Testis (tissue), 2 donors: ENCODE measurements at regions not wholly inside any gene's neighbourhood (a gene's known extent, or its start where the extent isn't known, plus 50 kb on each side); places are given as distances from the start of the nearest gene placed in this dataset.

Experiments
- POLR2A ChIP-seq: fragments of 450-650 bp; IDR thresholded peaks from one replicate; pipeline ENCODE4 v1.6.1; 2017; ENCODE audit warnings: antibody characterized with exemption, mild to moderate bottlenecking, moderate library complexity
- TF ChIP-seq, protein P1 (sequence below), 3 experiments: fragments of 450-650 bp in 2 of 3; fragments of 200-600 bp in 1 of 3; sonication (generic) in 1 of 3; IDR thresholded peaks; one replicate each; pipeline ENCODE4 v1.5.1; 2016 to 2019; ENCODE audit warnings: antibody characterized with exemption in 3 of 3, mild to moderate bottlenecking in 2 of 3, moderate library complexity in 1 of 3

DNA sequence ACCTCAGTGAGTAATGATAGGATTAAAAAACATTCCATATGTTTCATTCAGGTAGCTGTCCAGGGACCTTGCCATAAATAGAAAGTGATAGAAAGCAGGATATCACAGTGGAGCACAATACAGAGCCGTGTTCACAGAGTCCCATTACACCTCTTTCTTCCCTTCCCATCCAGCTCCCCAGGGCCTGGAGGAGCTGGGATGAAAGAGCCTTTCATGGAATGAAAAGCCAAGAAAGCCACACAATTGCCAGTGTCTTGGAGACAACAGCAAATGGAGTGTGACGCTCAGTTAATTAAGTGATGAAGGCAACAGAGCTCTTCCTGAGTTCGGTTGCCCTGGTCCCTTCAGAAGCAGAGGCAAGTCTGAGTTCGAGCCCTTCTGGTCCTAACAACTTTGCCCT, 387.3 kb upstream of the PLXNA2 start:
- TF ChIP-seq POLR2A, result no peak
- TF ChIP-seq, protein P1, sequence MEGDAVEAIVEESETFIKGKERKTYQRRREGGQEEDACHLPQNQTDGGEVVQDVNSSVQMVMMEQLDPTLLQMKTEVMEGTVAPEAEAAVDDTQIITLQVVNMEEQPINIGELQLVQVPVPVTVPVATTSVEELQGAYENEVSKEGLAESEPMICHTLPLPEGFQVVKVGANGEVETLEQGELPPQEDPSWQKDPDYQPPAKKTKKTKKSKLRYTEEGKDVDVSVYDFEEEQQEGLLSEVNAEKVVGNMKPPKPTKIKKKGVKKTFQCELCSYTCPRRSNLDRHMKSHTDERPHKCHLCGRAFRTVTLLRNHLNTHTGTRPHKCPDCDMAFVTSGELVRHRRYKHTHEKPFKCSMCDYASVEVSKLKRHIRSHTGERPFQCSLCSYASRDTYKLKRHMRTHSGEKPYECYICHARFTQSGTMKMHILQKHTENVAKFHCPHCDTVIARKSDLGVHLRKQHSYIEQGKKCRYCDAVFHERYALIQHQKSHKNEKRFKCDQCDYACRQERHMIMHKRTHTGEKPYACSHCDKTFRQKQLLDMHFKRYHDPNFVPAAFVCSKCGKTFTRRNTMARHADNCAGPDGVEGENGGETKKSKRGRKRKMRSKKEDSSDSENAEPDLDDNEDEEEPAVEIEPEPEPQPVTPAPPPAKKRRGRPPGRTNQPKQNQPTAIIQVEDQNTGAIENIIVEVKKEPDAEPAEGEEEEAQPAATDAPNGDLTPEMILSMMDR (IDR thresholded peaks at IDR 0.05), result no peak
